GM04504 (cell line): ENCODE measurements at regions not wholly inside any gene's neighbourhood (a gene's known extent, or its start where the extent isn't known, plus 50 kb on each side); places are given as distances from the start of the nearest gene placed in this dataset.

Source experiments
- DNase-seq: peaks from one replicate; pipeline ENCODE4 v3.0.0-alpha.2; 2012; ENCODE audit warnings: low read depth

GRCh38 chr10:16360001-16360400 is 76.8 kb upstream of the PTER start:
- no peak for DNase-seq

- DNase-seq: no peak
These were observed 76.4 kb upstream of the PTER start for GRCh38 chr10:16360425-16360824.

GRCh38 chr10:16361086-16361485 is 75.7 kb upstream of the PTER start:
- no peak for DNase-seq

DNA sequence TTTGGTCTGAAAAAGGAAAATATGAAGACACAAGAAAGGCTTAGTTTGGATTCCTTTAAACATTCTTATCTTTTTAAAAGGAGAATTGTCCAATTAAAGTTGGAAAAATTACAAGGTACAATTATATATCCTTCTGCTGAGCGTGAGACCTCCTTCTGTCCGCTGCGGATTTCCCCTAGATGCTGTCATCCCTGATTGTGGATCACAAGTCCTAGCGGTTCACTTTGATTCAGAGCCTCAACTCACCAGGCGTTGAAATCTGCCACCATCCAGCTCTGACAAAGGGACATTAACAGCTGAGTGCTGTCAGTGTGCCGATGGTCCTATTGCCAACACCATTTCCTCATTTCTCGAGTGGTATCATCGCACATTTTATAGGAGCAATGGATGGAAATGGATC is 73.1 kb upstream of the PTER start:
- DNase-seq: no peak

DNA sequence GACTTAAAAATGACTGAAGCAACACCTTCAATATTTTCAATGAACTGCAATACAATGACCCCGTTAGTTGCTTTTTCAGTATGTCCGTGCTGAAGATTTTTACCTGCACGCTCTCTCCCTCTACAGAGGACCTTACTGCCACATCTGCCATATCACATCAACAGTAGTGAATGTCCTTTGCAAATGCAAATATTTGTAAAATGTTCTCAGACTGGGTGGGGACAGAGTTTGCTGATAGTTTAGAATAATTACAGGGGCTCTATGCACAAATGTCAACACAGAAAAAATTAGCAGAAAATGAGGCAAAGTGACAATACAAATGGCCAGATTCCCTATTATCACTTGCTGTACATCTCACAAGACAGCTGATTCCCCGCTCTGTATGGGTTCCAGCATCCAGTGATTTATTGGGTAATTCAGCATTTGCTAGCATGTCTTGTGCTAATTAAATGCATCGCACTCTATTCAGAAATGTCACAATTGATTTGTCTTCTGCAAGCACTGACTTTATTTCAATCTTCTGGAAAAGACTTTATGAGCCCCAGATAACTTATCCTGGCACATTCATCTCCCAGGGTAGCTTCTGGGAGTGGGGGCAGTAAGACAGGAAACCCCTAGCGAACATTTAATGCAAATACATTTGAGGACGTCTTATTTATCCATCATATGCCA is 69.1 kb upstream of the PTER start:
- DNase-seq: no peak

DNA sequence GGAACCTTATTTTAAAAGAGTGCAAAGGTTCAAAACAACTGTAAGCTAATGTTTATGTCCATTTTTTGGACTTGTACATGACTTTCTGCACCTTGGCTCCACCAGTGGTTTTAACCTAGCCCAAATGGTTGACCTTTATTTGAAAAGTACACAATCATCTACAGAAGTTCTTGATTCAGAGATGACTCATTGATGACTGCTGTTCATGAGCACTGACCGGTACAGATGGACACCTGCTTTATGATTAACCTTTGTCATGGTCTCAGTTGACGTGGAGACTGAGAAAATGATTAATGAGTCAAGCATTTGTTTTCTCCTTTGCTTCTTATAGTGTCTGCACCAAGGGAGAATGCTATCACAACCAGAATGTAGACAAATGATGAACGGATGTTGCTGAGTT is 55.7 kb upstream of the PTER start:
- no peak for DNase-seq

- no peak for DNase-seq
These were observed 52.8 kb upstream of the PTER start for GRCh38 chr10:16384021-16384420.

DNA sequence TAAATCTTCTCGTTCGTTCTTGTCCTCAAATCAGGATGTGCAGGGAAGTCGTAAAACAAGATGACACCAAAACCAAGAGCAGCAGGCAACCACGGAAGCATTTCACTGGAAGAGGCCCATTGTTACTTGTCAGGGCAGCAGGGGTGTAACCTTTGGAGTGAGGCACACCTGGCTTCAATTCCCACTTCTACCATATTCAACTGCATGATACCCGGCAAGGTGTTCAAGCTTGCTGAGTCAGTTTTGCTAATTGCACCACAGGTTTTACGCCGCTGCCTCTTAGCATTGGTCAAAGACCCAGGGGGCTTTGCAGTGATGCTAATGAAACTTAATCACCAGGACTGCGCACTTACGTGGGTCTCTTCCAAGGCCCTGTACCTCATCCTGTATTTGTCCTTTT is 50.0 kb upstream of the PTER start:
- DNase-seq: no peak
